ENCODE measurements at regions not wholly inside any gene's neighbourhood (a gene's known extent, or its start where the extent isn't known, plus 50 kb on each side); places are given as distances from the start of the nearest gene placed in this dataset.

GRCh38 chr2:59385971-59386370 is 1144.8 kb upstream of the FANCL start:
- Histone ChIP-seq H3K36me3 (no peaks in the 10 kb centered on the region), H3K4me1 (no peaks in the 10 kb centered on the region), H3K4me3 (no peak overlapping the region), H3K27ac (no peak overlapping the region), H3K9me3 (no peaks in the 10 kb centered on the region), H3K27me3 (no peaks in the 10 kb centered on the region)
- 95% methylated on average over 10 of the region's 10 CpGs for WGBS
- no peak for DNase-seq (ENCODE audit: low spot score in 2 of 2)
- TF ChIP-seq POLR2AphosphoS5 (IDR thresholded peaks at IDR 0.05) (no peak), EP300 (IDR thresholded peaks at IDR 0.05) (no peak), POLR2A (IDR thresholded peaks at IDR 0.05) (no peak)
- TF ChIP-seq, protein P1, sequence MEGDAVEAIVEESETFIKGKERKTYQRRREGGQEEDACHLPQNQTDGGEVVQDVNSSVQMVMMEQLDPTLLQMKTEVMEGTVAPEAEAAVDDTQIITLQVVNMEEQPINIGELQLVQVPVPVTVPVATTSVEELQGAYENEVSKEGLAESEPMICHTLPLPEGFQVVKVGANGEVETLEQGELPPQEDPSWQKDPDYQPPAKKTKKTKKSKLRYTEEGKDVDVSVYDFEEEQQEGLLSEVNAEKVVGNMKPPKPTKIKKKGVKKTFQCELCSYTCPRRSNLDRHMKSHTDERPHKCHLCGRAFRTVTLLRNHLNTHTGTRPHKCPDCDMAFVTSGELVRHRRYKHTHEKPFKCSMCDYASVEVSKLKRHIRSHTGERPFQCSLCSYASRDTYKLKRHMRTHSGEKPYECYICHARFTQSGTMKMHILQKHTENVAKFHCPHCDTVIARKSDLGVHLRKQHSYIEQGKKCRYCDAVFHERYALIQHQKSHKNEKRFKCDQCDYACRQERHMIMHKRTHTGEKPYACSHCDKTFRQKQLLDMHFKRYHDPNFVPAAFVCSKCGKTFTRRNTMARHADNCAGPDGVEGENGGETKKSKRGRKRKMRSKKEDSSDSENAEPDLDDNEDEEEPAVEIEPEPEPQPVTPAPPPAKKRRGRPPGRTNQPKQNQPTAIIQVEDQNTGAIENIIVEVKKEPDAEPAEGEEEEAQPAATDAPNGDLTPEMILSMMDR (IDR thresholded peaks at IDR 0.05): no peak

- Histone ChIP-seq H3K4me3 (no peak overlapping the region), H3K4me1 (no peaks in the 10 kb centered on the region), H3K36me3 (no peaks in the 10 kb centered on the region), H3K9me3 (peaks cover 10% of the 10 kb centered on the region), H3K27me3 (no peaks in the 10 kb centered on the region), H3K27ac (no peak overlapping the region)
- no peak for DNase-seq (ENCODE audit: low spot score in 2 of 2)
- 48% methylated on average over 1 of the region's 1 CpG for WGBS
- TF ChIP-seq, protein P1 (IDR thresholded peaks at IDR 0.05): no peak
- TF ChIP-seq POLR2A (IDR thresholded peaks at IDR 0.05) (no peak), EP300 (IDR thresholded peaks at IDR 0.05) (no peak), POLR2AphosphoS5 (IDR thresholded peaks at IDR 0.05) (no peak)
Observed at GRCh38 chr2:59383473-59383872, 1142.3 kb upstream of the FANCL start.

DNA sequence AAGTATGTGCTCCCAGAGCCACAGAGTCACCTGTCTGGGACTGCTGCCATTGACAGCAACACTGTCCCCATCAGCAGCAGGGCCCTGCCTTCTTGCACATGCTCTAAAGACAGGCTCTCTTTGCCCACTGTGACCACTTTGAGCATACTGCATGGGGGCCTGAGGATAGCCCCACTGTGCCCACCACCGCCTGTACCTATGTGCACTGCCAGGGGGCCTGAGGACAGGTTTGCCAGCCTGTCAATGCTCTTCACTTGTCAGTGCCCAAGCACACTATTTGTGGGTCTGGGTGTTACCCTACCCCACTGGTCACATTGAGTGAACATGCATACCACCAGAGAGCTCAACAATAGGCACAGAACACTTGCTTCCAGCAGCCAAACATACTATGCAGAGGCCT is 1137.0 kb upstream of the FANCL start:
- Histone ChIP-seq H3K4me1 (no peaks in the 10 kb centered on the region), H3K27ac (no peak overlapping the region), H3K9me3 (peaks cover 17% of the 10 kb centered on the region), H3K4me3 (no peak overlapping the region), H3K27me3 (no peaks in the 10 kb centered on the region), H3K36me3 (no peaks in the 10 kb centered on the region)
- WGBS: no CpG with 5 or more reads among the region's 1 CpG
- no peak for DNase-seq (ENCODE audit: low spot score in 2 of 2)
- no peak for TF ChIP-seq EP300 (IDR thresholded peaks at IDR 0.05)
- TF ChIP-seq POLR2AphosphoS5 (IDR thresholded peaks at IDR 0.05): no peak
- TF ChIP-seq, protein P1 (IDR thresholded peaks at IDR 0.05): no peak
- no peak for TF ChIP-seq POLR2A (IDR thresholded peaks at IDR 0.05)

DNA sequence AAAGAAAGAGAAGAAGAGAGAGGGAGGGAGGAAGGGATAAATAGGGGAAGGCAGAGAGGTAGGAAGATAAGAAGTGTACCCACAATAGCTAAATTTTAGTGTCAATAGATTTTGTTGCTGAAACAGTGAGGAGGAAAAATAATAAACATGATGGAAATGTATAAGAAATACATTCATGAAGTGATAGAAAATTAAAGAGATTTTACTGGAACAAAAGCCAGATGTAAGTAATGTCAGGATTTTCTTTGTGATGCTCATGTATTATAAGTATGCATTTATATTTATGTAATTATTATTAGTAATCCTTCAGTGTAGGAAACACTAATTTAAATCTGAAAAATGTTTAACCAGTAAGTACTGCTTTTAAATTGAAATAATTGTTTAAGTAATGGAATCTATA is 1125.2 kb upstream of the FANCL start:
- Histone ChIP-seq H3K27ac (no peak overlapping the region), H3K36me3 (no peaks in the 10 kb centered on the region), H3K27me3 (no peaks in the 10 kb centered on the region), H3K4me3 (no peak overlapping the region), H3K9me3 (no peaks in the 10 kb centered on the region), H3K4me1 (no peaks in the 10 kb centered on the region)
- TF ChIP-seq EP300 (IDR thresholded peaks at IDR 0.05): no peak
- no peak for TF ChIP-seq POLR2AphosphoS5 (IDR thresholded peaks at IDR 0.05)
- TF ChIP-seq, protein P1 (IDR thresholded peaks at IDR 0.05): no peak
- no peak for TF ChIP-seq POLR2A (IDR thresholded peaks at IDR 0.05)
- no peak for DNase-seq (ENCODE audit: low spot score in 2 of 2)

GRCh38 chr2:59354498-59354897 is 1113.4 kb upstream of the FANCL start:
- no peak for DNase-seq (ENCODE audit: low spot score in 2 of 2)
- TF ChIP-seq POLR2A (IDR thresholded peaks at IDR 0.05): no peak
- TF ChIP-seq, protein P1 (IDR thresholded peaks at IDR 0.05): no peak
- no peak for TF ChIP-seq EP300 (IDR thresholded peaks at IDR 0.05)
- TF ChIP-seq POLR2AphosphoS5 (IDR thresholded peaks at IDR 0.05): no peak
- Histone ChIP-seq H3K4me1 (peaks cover 3% of the 10 kb centered on the region), H3K4me3 (no peak overlapping the region), H3K9me3 (no peaks in the 10 kb centered on the region), H3K36me3 (no peaks in the 10 kb centered on the region), H3K27me3 (no peaks in the 10 kb centered on the region), H3K27ac (no peak overlapping the region)
- 67% methylated on average over 3 of the region's 3 CpGs for WGBS
